GM12875 (cell line): ENCODE measurements at regions not wholly inside any gene's neighbourhood (a gene's known extent, or its start where the extent isn't known, plus 50 kb on each side); places are given as distances from the start of the nearest gene placed in this dataset.
A peak's percentile ranks its signal among the peaks of the same experiment; 100 is the strongest.

Source experiments
- H3K4me3 ChIP-seq: one replicate; pipeline ENCODE4 v1.5.1; 2011; ENCODE audit warnings: low read depth, low read length, control low read depth
- TF ChIP-seq, protein P1 (sequence below): IDR thresholded peaks from 2 replicates; pipeline ENCODE4 v1.5.1; 2011; ENCODE audit warnings: low read depth, mild to moderate bottlenecking, control low read depth, inconsistent platforms, low read length, moderate library complexity, borderline replicate concordance; ENCODE audit not compliant: insufficient read depth

DNA sequence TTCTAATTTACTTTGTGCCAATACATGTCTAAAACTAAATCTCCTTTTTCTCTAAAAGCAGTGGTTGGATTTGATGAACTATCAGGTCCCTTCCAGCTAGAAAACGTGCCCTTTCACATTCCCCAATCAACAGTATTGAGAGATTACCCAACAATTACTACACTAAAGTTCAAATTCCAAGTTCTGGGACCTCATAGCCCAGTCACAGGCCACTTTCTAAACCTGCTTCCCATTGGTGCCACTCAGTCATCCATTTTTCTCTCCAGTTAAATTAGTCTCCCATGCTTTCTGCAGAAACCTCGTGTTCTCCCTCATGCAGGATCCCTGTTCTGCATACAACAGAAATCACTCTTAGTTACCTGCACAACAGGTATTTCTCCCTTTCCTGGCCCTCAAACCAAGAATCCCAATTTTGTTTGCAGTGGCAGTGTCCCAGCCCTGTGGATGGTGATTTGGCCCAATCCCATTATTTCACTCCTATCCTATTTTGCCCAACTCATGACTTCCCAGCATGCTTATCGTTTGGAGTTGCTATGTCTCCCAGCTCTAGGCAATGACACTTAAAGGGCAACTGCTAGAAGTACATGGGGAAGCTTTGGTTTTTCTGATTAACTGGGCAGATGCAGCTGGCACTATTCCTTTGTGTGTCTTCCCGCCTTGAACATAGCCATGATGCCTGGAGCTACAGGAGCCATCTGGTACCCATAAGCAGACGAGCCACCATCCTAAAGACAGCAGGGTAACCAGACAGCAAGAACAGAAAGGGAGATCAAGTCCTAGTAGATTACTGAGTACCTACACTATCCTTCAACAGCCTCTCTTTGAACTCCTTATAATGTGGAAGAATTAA is 224.2 kb downstream of the MINAR1 start:
- H3K4me3 ChIP-seq = no peak overlapping the region
- TF ChIP-seq, protein P1, sequence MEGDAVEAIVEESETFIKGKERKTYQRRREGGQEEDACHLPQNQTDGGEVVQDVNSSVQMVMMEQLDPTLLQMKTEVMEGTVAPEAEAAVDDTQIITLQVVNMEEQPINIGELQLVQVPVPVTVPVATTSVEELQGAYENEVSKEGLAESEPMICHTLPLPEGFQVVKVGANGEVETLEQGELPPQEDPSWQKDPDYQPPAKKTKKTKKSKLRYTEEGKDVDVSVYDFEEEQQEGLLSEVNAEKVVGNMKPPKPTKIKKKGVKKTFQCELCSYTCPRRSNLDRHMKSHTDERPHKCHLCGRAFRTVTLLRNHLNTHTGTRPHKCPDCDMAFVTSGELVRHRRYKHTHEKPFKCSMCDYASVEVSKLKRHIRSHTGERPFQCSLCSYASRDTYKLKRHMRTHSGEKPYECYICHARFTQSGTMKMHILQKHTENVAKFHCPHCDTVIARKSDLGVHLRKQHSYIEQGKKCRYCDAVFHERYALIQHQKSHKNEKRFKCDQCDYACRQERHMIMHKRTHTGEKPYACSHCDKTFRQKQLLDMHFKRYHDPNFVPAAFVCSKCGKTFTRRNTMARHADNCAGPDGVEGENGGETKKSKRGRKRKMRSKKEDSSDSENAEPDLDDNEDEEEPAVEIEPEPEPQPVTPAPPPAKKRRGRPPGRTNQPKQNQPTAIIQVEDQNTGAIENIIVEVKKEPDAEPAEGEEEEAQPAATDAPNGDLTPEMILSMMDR = no peak

DNA sequence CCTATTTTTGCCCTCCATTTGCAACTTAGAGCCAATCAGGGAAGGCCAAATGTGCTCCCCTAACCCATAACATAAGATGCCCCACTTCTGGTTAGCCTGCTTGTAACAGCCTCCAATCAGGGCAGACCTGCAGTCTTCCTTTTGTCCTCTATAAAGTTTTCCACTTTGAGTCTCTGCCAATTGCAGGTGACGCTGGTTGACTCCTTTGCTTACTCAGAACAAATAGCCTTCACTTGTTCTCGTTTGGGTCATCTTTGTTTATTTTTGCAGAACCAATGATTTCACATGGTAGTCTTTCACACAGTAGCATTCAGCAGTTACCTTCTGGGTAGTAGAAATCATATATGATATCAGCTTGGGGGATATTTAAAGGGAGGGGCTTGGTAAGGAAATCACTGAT is 225.6 kb downstream of the MINAR1 start:
- TF ChIP-seq, protein P1 = no peak

DNA sequence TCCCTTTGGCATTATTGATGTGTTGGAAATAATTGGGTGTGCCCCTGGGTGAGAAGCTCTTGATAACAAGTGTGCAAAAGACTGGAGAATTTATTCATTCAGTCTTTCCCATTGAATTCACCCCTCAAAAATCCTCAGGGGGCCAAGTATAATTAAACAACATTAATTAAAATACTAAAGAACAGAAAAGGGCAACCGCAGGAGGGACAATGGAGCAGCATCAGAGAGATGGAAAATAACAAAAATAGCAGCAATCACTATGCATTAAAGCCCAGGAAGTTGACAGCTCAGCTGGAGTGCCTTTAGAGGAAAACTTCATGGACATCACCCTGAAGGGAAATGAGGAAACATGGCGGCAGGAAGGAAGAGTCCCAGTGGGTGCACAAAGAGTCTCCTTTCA is 227.6 kb downstream of the MINAR1 start:
- no peak overlapping the region for H3K4me3 ChIP-seq
- TF ChIP-seq, protein P1 = no peak

More for the DNA sequence above, 225.6 kb downstream of the MINAR1 start:
- no peak overlapping the region for H3K4me3 ChIP-seq

DNA sequence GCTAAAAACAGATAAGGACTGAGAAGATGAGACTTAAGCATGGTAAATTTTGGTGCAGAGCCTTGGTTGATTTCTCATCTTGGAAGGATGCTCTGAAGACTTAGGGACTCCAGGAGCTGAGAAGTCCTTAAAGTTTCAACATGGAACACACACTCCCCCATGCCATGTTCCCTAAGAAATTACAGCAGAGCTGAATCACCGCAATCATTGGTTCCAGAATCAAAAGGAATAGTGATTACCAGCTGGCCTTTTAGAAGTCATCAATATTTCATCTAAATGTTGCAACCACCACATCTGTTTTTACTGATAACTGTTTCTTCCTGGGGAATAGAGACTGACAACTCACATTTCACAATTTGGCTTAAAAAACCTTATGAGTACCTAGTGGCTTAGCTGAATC is 229.3 kb downstream of the MINAR1 start:
- no peak overlapping the region for H3K4me3 ChIP-seq
- TF ChIP-seq, protein P1 = no peak

DNA sequence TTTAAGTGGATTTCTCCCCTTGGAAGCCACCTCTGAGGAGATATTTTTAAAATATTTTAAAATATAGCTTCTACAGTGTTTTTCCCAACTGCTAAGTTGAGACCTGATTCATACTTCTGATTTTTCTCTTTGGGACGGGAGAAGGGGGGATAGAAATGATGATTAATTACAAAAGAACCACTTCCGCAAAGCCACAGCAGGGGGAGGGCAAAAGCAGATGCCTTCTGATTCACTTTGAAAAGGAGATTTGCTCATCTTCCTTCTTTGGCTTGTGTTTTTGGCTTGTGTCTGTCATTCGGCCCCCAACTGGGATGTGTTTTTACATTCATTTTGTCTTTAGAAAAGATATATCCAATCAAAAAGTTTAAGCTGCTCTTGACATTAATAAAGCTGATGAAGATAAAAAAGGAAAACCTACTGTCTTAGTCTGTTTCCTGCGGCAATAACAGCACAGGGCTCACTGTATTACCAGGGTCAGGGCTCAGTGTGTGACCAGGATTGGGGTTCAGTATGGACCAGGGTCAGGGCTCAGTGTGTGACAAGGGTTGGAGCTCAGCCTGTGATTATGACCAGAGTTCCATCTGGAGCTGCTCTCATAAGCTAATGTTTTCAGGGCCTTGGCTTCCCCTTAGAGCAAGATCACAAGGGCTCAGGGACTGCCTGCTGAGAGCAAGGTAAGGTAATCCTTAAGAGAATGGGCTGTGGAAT is 223.2 kb downstream of the MTHFS start:
- TF ChIP-seq, protein P1 = no peak
- H3K4me3 ChIP-seq = no peak overlapping the region

DNA sequence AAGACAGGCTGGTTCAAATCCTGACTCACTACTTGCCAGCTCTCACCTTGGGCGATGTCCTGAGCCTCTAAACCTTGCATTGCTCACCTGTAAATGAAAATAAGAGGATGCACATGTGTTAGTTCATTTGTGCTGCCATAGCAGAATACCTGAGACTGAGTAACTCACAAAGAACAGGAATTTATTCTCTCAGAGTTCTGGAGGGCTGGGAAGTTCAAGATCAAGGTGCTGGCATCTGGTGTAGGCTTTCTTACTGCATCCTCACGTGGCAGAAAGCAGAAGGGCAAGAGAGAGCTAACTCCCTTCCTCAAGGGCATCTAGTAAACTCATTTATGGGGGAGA is 222.7 kb downstream of the MTHFS start:
- TF ChIP-seq, protein P1 = no peak
- no peak overlapping the region for H3K4me3 ChIP-seq

DNA sequence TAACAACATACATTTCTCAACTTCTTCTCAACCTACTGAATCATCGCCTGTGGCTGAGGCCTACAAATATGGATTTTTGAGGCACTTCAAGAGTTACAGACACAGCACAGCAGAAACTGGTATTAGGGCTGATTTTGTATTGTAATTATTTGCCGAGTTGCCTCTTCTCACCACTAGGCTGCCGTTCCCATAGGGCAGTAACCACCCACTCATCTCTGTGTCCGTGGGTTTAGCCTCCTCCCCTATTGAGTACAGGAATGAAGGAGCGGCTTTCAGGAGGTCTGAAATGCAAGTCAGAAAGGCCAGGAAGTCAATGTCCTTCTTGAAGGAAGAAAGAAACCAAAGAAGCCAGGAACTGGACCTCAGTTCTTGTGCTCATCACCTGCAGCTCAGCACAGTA is 220.8 kb downstream of the MTHFS start:
- no peak overlapping the region for H3K4me3 ChIP-seq
- TF ChIP-seq, protein P1 = peak; percentile 28; the same call in 1 of the 2 replicates
